ENCODE measurements at regions not wholly inside any gene's neighbourhood (a gene's known extent, or its start where the extent isn't known, plus 50 kb on each side); places are given as distances from the start of the nearest gene placed in this dataset.

GRCh38 chr12:105967038-105967776 is 171.5 kb downstream of the NUAK1 start:
- Histone ChIP-seq H4K8ac (ENCODE audit: low read length) (no peak overlapping the region), H3K4me1 (ENCODE audit: control insufficient read depth, insufficient read depth, low read depth, low read length) (no peaks in the 10 kb centered on the region), H2BK5ac (ENCODE audit: low read depth, low read length, poor library complexity, severe bottlenecking) (no peak overlapping the region), H3K36me3 (ENCODE audit: control insufficient read depth in 1 of 2, insufficient read depth in 2 of 2, low read depth in 1 of 2, low read length in 2 of 2) (no peaks in the 10 kb centered on the region), H3K18ac (ENCODE audit: low read depth in 1 of 2, low read length in 2 of 2) (no peak overlapping the region), H3K4me3 (ENCODE audit: insufficient read depth in 1 of 2, low read depth in 1 of 2, low read length in 2 of 2) (no peak overlapping the region), H3K23ac (ENCODE audit: low read length in 2 of 2) (no peak overlapping the region), H4K91ac (ENCODE audit: low read length) (no peak overlapping the region), H3K4ac (ENCODE audit: low read depth in 1 of 2, low read length in 2 of 2) (no peak overlapping the region), H3K14ac (ENCODE audit: low read length in 2 of 2) (no peak overlapping the region), H2AFZ (ENCODE audit: low read depth, low read length) (no peak overlapping the region), H3K27me3 (ENCODE audit: control insufficient read depth in 1 of 2, insufficient read depth in 1 of 2, low read length in 2 of 2) (no peaks in the 10 kb centered on the region), H3K79me1 (replicated peaks; ENCODE audit: low read length, poor library complexity, severe bottlenecking) (no peaks in the 10 kb centered on the region), H2BK15ac (ENCODE audit: low read depth, poor library complexity, severe bottlenecking) (peak overlapping the region; percentile 45), H3K27ac (ENCODE audit: low read length, poor library complexity, severe bottlenecking) (no peak overlapping the region), H2BK120ac (ENCODE audit: low read depth, low read length) (no peak overlapping the region), H3K9me3 (ENCODE audit: control insufficient read depth, low read length) (no peaks in the 10 kb centered on the region), H3K9ac (ENCODE audit: low read length) (no peak overlapping the region), H2BK12ac (ENCODE audit: low read length in 2 of 2) (no peak overlapping the region), H2AK5ac (ENCODE audit: low read length, severe bottlenecking) (no peak overlapping the region), H3K4me2 (ENCODE audit: low read length, poor library complexity, severe bottlenecking) (no peak overlapping the region)
- 72% methylated on average over 4 of the region's 5 CpGs for WGBS
- DNase-seq = no peak

- no peaks in the 10 kb centered on the region for H3K79me1 ChIP-seq (replicated peaks; ENCODE audit: low read length, poor library complexity, severe bottlenecking)
- no peaks in the 10 kb centered on the region for H3K27me3 ChIP-seq (ENCODE audit: control insufficient read depth in 1 of 2, insufficient read depth in 1 of 2, low read length in 2 of 2)
- no peak overlapping the region for H3K23ac ChIP-seq (ENCODE audit: low read length in 2 of 2)
- no peak overlapping the region for H3K4me2 ChIP-seq (ENCODE audit: low read length, poor library complexity, severe bottlenecking)
- no peak overlapping the region for H4K91ac ChIP-seq (ENCODE audit: low read length)
- H3K4me1 ChIP-seq (ENCODE audit: control insufficient read depth, insufficient read depth, low read depth, low read length) = no peaks in the 10 kb centered on the region
- H3K4me3 ChIP-seq (ENCODE audit: insufficient read depth in 1 of 2, low read depth in 1 of 2, low read length in 2 of 2) = no peak overlapping the region
- no peaks in the 10 kb centered on the region for H3K9me3 ChIP-seq (ENCODE audit: control insufficient read depth, low read length)
- no CpG with 5 or more reads among the region's 1 CpG for WGBS
- no peak overlapping the region for H2BK120ac ChIP-seq (ENCODE audit: low read depth, low read length)
- H3K36me3 ChIP-seq (ENCODE audit: control insufficient read depth in 1 of 2, insufficient read depth in 2 of 2, low read depth in 1 of 2, low read length in 2 of 2) = no peaks in the 10 kb centered on the region
- no peak overlapping the region for H3K14ac ChIP-seq (ENCODE audit: low read length in 2 of 2)
- H2BK15ac ChIP-seq (ENCODE audit: low read depth, poor library complexity, severe bottlenecking) = no peak overlapping the region
- H2AFZ ChIP-seq (ENCODE audit: low read depth, low read length) = no peak overlapping the region
- no peak overlapping the region for H2BK12ac ChIP-seq (ENCODE audit: low read length in 2 of 2)
- H3K18ac ChIP-seq (ENCODE audit: low read depth in 1 of 2, low read length in 2 of 2) = no peak overlapping the region
- H3K4ac ChIP-seq (ENCODE audit: low read depth in 1 of 2, low read length in 2 of 2) = no peak overlapping the region
- no peak overlapping the region for H4K8ac ChIP-seq (ENCODE audit: low read length)
- H2AK5ac ChIP-seq (ENCODE audit: low read length, severe bottlenecking) = no peak overlapping the region
- H2BK5ac ChIP-seq (ENCODE audit: low read depth, low read length, poor library complexity, severe bottlenecking) = no peak overlapping the region
- DNase-seq = no peak
- H3K9ac ChIP-seq (ENCODE audit: low read length) = no peak overlapping the region
- H3K27ac ChIP-seq (ENCODE audit: low read length, poor library complexity, severe bottlenecking) = no peak overlapping the region
Observed at GRCh38 chr12:105968025-105968424, 170.7 kb downstream of the NUAK1 start.

- Histone ChIP-seq H4K91ac (ENCODE audit: low read length) (no peak overlapping the region), H2AFZ (ENCODE audit: low read depth, low read length) (peak overlapping the region; percentile 18), H4K8ac (ENCODE audit: low read length) (no peak overlapping the region), H3K14ac (ENCODE audit: low read length in 2 of 2) (peak overlapping the region in 1 of 2 experiments; percentile 31), H3K4me2 (ENCODE audit: low read length, poor library complexity, severe bottlenecking) (no peak overlapping the region), H2BK12ac (ENCODE audit: low read length in 2 of 2) (no peak overlapping the region), H2BK15ac (ENCODE audit: low read depth, poor library complexity, severe bottlenecking) (no peak overlapping the region), H2BK120ac (ENCODE audit: low read depth, low read length) (no peak overlapping the region), H3K4ac (ENCODE audit: low read depth in 1 of 2, low read length in 2 of 2) (no peak overlapping the region), H3K27ac (ENCODE audit: low read length, poor library complexity, severe bottlenecking) (no peak overlapping the region), H2AK5ac (ENCODE audit: low read length, severe bottlenecking) (no peak overlapping the region), H3K9me3 (ENCODE audit: control insufficient read depth, low read length) (no peaks in the 10 kb centered on the region), H3K36me3 (ENCODE audit: control insufficient read depth in 1 of 2, insufficient read depth in 2 of 2, low read depth in 1 of 2, low read length in 2 of 2) (no peaks in the 10 kb centered on the region), H3K18ac (ENCODE audit: low read depth in 1 of 2, low read length in 2 of 2) (no peak overlapping the region), H3K4me3 (ENCODE audit: insufficient read depth in 1 of 2, low read depth in 1 of 2, low read length in 2 of 2) (no peak overlapping the region), H2BK5ac (ENCODE audit: low read depth, low read length, poor library complexity, severe bottlenecking) (no peak overlapping the region), H3K79me1 (replicated peaks; ENCODE audit: low read length, poor library complexity, severe bottlenecking) (no peaks in the 10 kb centered on the region), H3K23ac (ENCODE audit: low read length in 2 of 2) (no peak overlapping the region), H3K4me1 (ENCODE audit: control insufficient read depth, insufficient read depth, low read depth, low read length) (no peaks in the 10 kb centered on the region), H3K9ac (ENCODE audit: low read length) (no peak overlapping the region), H3K27me3 (ENCODE audit: control insufficient read depth in 1 of 2, insufficient read depth in 1 of 2, low read length in 2 of 2) (peaks cover 0 to 3% of the 10 kb centered on the region in 2 experiments)
- DNase-seq = no peak
- WGBS = 92% methylated on average over 2 of the region's 2 CpGs
Observed at GRCh38 chr12:105970885-105971284, 167.9 kb downstream of the NUAK1 start.

- no peak overlapping the region for H3K4me3 ChIP-seq (ENCODE audit: insufficient read depth in 1 of 2, low read depth in 1 of 2, low read length in 2 of 2)
- H3K9ac ChIP-seq (ENCODE audit: low read length) = no peak overlapping the region
- H3K79me1 ChIP-seq (replicated peaks; ENCODE audit: low read length, poor library complexity, severe bottlenecking) = no peaks in the 10 kb centered on the region
- no peak overlapping the region for H3K14ac ChIP-seq (ENCODE audit: low read length in 2 of 2)
- no peak overlapping the region for H3K4ac ChIP-seq (ENCODE audit: low read depth in 1 of 2, low read length in 2 of 2)
- no peaks in the 10 kb centered on the region for H3K36me3 ChIP-seq (ENCODE audit: control insufficient read depth in 1 of 2, insufficient read depth in 2 of 2, low read depth in 1 of 2, low read length in 2 of 2)
- peaks cover 4% of the 10 kb centered on the region for H3K4me1 ChIP-seq (ENCODE audit: control insufficient read depth, insufficient read depth, low read depth, low read length)
- H2AFZ ChIP-seq (ENCODE audit: low read depth, low read length) = no peak overlapping the region
- no peak overlapping the region for H3K27ac ChIP-seq (ENCODE audit: low read length, poor library complexity, severe bottlenecking)
- H2BK15ac ChIP-seq (ENCODE audit: low read depth, poor library complexity, severe bottlenecking) = no peak overlapping the region
- DNase-seq = no peak
- no peak overlapping the region for H3K18ac ChIP-seq (ENCODE audit: low read depth in 1 of 2, low read length in 2 of 2)
- H3K23ac ChIP-seq (ENCODE audit: low read length in 2 of 2) = no peak overlapping the region
- no peak overlapping the region for H2BK120ac ChIP-seq (ENCODE audit: low read depth, low read length)
- no peaks in the 10 kb centered on the region for H3K9me3 ChIP-seq (ENCODE audit: control insufficient read depth, low read length)
- H2BK5ac ChIP-seq (ENCODE audit: low read depth, low read length, poor library complexity, severe bottlenecking) = no peak overlapping the region
- H3K27me3 ChIP-seq (ENCODE audit: control insufficient read depth in 1 of 2, insufficient read depth in 1 of 2, low read length in 2 of 2) = peaks cover 0 to 3% of the 10 kb centered on the region in 2 experiments
- H3K4me2 ChIP-seq (ENCODE audit: low read length, poor library complexity, severe bottlenecking) = no peak overlapping the region
- no peak overlapping the region for H4K8ac ChIP-seq (ENCODE audit: low read length)
- no peak overlapping the region for H2BK12ac ChIP-seq (ENCODE audit: low read length in 2 of 2)
- no peak overlapping the region for H2AK5ac ChIP-seq (ENCODE audit: low read length, severe bottlenecking)
- 92% methylated on average over 4 of the region's 4 CpGs for WGBS
- no peak overlapping the region for H4K91ac ChIP-seq (ENCODE audit: low read length)
Observed at GRCh38 chr12:105974738-105975137, 164.0 kb downstream of the NUAK1 start.

All from mesenchymal stem cell (in vitro differentiated cells and primary cell).